ENCODE measurements at regions not wholly inside any gene's neighbourhood (a gene's known extent, or its start where the extent isn't known, plus 50 kb on each side); places are given as distances from the start of the nearest gene placed in this dataset.

- no peak for DNase-seq (ENCODE audit: low read depth)
These were observed 2051.3 kb downstream of the PCDH7 start for GRCh38 chr4:32771491-32771890.

GRCh38 chr4:32775049-32775448, 2054.9 kb downstream of the PCDH7 start:
- DNase-seq (ENCODE audit: low read depth) = no peak

GRCh38 chr4:32776435-32777203, 2056.4 kb downstream of the PCDH7 start:
- no peak for DNase-seq (ENCODE audit: low read depth)

GRCh38 chr4:32778025-32778424, 2057.9 kb downstream of the PCDH7 start:
- no peak for DNase-seq (ENCODE audit: low read depth)

GRCh38 chr4:32778938-32779337, 2058.8 kb downstream of the PCDH7 start:
- no peak for DNase-seq (ENCODE audit: low read depth)

GRCh38 chr4:32789026-32789608, 2068.9 kb downstream of the PCDH7 start:
- no peak for DNase-seq (ENCODE audit: low read depth)

GRCh38 chr4:32790803-32791202, 2070.6 kb downstream of the PCDH7 start:
- no peak for DNase-seq (ENCODE audit: low read depth)

- no peak for DNase-seq (ENCODE audit: low read depth)
These were observed 2078.4 kb downstream of the PCDH7 start for GRCh38 chr4:32798471-32799159.

- no peak for DNase-seq (ENCODE audit: low read depth)
These were observed 2104.2 kb downstream of the PCDH7 start for GRCh38 chr4:32824336-32824735.

- no peak for DNase-seq (ENCODE audit: low read depth)
These were observed 2106.0 kb downstream of the PCDH7 start for GRCh38 chr4:32826169-32826568.

- no peak for DNase-seq (ENCODE audit: low read depth)
These were observed 2110.0 kb downstream of the PCDH7 start for GRCh38 chr4:32830160-32830559.

GRCh38 chr4:32831104-32831503, 2110.9 kb downstream of the PCDH7 start:
- DNase-seq (ENCODE audit: low read depth) = no peak

- no peak for DNase-seq (ENCODE audit: low read depth)
These were observed 2120.5 kb downstream of the PCDH7 start for GRCh38 chr4:32840461-32841189.

- no peak for DNase-seq (ENCODE audit: low read depth)
These were observed 2121.0 kb downstream of the PCDH7 start for GRCh38 chr4:32841217-32841616.

- peak; percentile 19 for DNase-seq (ENCODE audit: low read depth)
These were observed 2127.3 kb downstream of the PCDH7 start for GRCh38 chr4:32847461-32847860.

- DNase-seq (ENCODE audit: low read depth) = no peak
These were observed 2135.5 kb downstream of the PCDH7 start for GRCh38 chr4:32855622-32856021.

GRCh38 chr4:32858361-32858760, 2138.2 kb downstream of the PCDH7 start:
- DNase-seq (ENCODE audit: low read depth) = no peak

- DNase-seq (ENCODE audit: low read depth) = peak; percentile 3
These were observed 2138.8 kb downstream of the PCDH7 start for GRCh38 chr4:32858971-32859370.

GRCh38 chr4:32864713-32865351, 2144.7 kb downstream of the PCDH7 start:
- DNase-seq (ENCODE audit: low read depth) = no peak

GRCh38 chr4:32876546-32876945, 2156.4 kb downstream of the PCDH7 start:
- DNase-seq (ENCODE audit: low read depth) = no peak

- no peak for DNase-seq (ENCODE audit: low read depth)
These were observed 2159.7 kb downstream of the PCDH7 start for GRCh38 chr4:32879913-32880312.
